Trophoblast cell (in vitro differentiated cells and primary cell): ENCODE measurements at regions not wholly inside any gene's neighbourhood (a gene's known extent, or its start where the extent isn't known, plus 50 kb on each side); places are given as distances from the start of the nearest gene placed in this dataset.

ENCODE experiments used
- DNase-seq, 2 donors: peaks; one replicate each; pipeline ENCODE4 v3.0.0-alpha.2; 2016
- H2AFZ ChIP-seq: 2 replicates; pipeline ENCODE4 v1.6.1; 2013; ENCODE audit warnings: low read length, moderate library complexity, mild to moderate bottlenecking; ENCODE audit not compliant: insufficient read depth, poor library complexity
- H2AK5ac ChIP-seq: 2 replicates; pipeline ENCODE4 v1.6.1; 2013; ENCODE audit warnings: mild to moderate bottlenecking, low read length
- H2BK120ac ChIP-seq: 2 replicates; pipeline ENCODE4 v1.6.1; 2013; ENCODE audit warnings: low read length, mild to moderate bottlenecking, moderate library complexity; ENCODE audit not compliant: insufficient read depth, poor library complexity
- H2BK12ac ChIP-seq: 2 replicates; pipeline ENCODE4 v1.6.1; 2013; ENCODE audit warnings: mild to moderate bottlenecking, low read length, moderate library complexity
- H2BK5ac ChIP-seq: 2 replicates; pipeline ENCODE4 v1.6.1; 2013; ENCODE audit warnings: low read length, low read depth, moderate library complexity, mild to moderate bottlenecking; ENCODE audit not compliant: poor library complexity
- H3K14ac ChIP-seq: 2 replicates; pipeline ENCODE4 v1.6.1; 2013; ENCODE audit warnings: mild to moderate bottlenecking, low read length
- H3K18ac ChIP-seq: 2 replicates; pipeline ENCODE4 v1.6.1; 2013; ENCODE audit warnings: mild to moderate bottlenecking, low read length
- H3K23ac ChIP-seq: 2 replicates; pipeline ENCODE4 v1.6.1; 2013; ENCODE audit warnings: low read length
- H3K27ac ChIP-seq: 2 replicates; pipeline ENCODE4 v1.5.1; 2013; ENCODE audit warnings: low read depth, mild to moderate bottlenecking, inconsistent platforms, low read length, moderate library complexity
- H3K27me3 ChIP-seq: 2 replicates; pipeline ENCODE4 v1.6.1; 2013; ENCODE audit warnings: inconsistent platforms, mild to moderate bottlenecking, low read length, moderate library complexity; ENCODE audit not compliant: insufficient read depth
- H3K36me3 ChIP-seq, 2 experiments: 1 replicate in 1 of 2; 2 replicates in 1 of 2; pipeline ENCODE4 v1.6.1; 2013; ENCODE audit warnings: low read length in 2 of 2, mild to moderate bottlenecking in 2 of 2, moderate library complexity in 1 of 2; ENCODE audit not compliant: insufficient read depth in 2 of 2, control insufficient read depth in 1 of 2
- H3K4ac ChIP-seq: 2 replicates; pipeline ENCODE4 v1.6.1; 2013; ENCODE audit warnings: low read depth, mild to moderate bottlenecking, low read length, moderate library complexity
- H3K4me1 ChIP-seq, 2 experiments: 1 replicate in 1 of 2; 2 replicates in 1 of 2; pipeline ENCODE4 v1.6.1; 2013; ENCODE audit warnings: low read length in 2 of 2, mild to moderate bottlenecking in 2 of 2, moderate library complexity in 1 of 2; ENCODE audit not compliant: insufficient read depth in 2 of 2, control insufficient read depth in 1 of 2
- H3K4me2 ChIP-seq: 2 replicates; pipeline ENCODE4 v1.6.1; 2013; ENCODE audit warnings: inconsistent platforms, mild to moderate bottlenecking, low read length, moderate library complexity
- H3K4me3 ChIP-seq: 2 replicates; pipeline ENCODE4 v1.5.1; 2013; ENCODE audit warnings: mild to moderate bottlenecking, low read depth, low read length, inconsistent platforms
- H3K79me1 ChIP-seq: one replicate; pipeline ENCODE4 v1.6.1; 2013; ENCODE audit warnings: low read length
- H3K79me2 ChIP-seq: 2 replicates; pipeline ENCODE4 v1.6.1; 2013; ENCODE audit warnings: low read length, mild to moderate bottlenecking; ENCODE audit not compliant: control insufficient read depth, insufficient read depth, poor library complexity
- H3K9ac ChIP-seq: 2 replicates; pipeline ENCODE4 v1.6.1; 2013; ENCODE audit warnings: mild to moderate bottlenecking, low read length
- H3K9me3 ChIP-seq: 2 replicates; pipeline ENCODE4 v1.6.1; 2013; ENCODE audit warnings: low read depth, mild to moderate bottlenecking, control low read depth, inconsistent platforms, low read length; ENCODE audit not compliant: insufficient read depth
- H4K12ac ChIP-seq: 2 replicates; pipeline ENCODE4 v1.6.1; 2013; ENCODE audit warnings: low read depth, mild to moderate bottlenecking, low read length, moderate library complexity
- H4K8ac ChIP-seq: 2 replicates; pipeline ENCODE4 v1.6.1; 2013; ENCODE audit warnings: low read depth, mild to moderate bottlenecking, low read length, moderate library complexity
- H4K91ac ChIP-seq: one replicate; pipeline ENCODE4 v1.6.1; 2013; ENCODE audit warnings: low read depth, mild to moderate bottlenecking, low read length, moderate library complexity
- WGBS: extraction: QIAGEN DNeasy Blood & Tissue Kit; methylation state at CpG from one replicate; pipeline ENCODE4 v1.1.7; 2013; ENCODE audit warnings: missing lambda C conversion rate; ENCODE audit not compliant: insufficient read length, insufficient coverage; ENCODE audit errors: extremely low coverage; 5-methylcytosine and 5-hydroxymethylcytosine counted together

GRCh38 chr22:22788460-22789037 is 99.1 kb upstream of the IGLL5 start:
- H3K4me2 ChIP-seq, result no peak overlapping the region
- no peak overlapping the region for H4K91ac ChIP-seq
- no CpG with 5 or more reads among the region's 9 CpGs for WGBS
- no peak overlapping the region for H2AFZ ChIP-seq
- H3K4me1 ChIP-seq, result no peaks in the 10 kb centered on the region
- H3K9ac ChIP-seq, result no peak overlapping the region
- no peak overlapping the region for H2BK5ac ChIP-seq
- no peak overlapping the region for H2AK5ac ChIP-seq
- H4K8ac ChIP-seq, result no peak overlapping the region
- H3K79me2 ChIP-seq, result no peaks in the 10 kb centered on the region
- no peak overlapping the region for H3K27ac ChIP-seq
- H3K4ac ChIP-seq, result no peak overlapping the region
- H4K12ac ChIP-seq, result no peak overlapping the region
- H3K27me3 ChIP-seq, result no peaks in the 10 kb centered on the region
- H3K4me3 ChIP-seq, result no peak overlapping the region
- no peak overlapping the region for H2BK120ac ChIP-seq
- H3K9me3 ChIP-seq, result peaks cover 2% of the 10 kb centered on the region
- no peak for DNase-seq
- H2BK12ac ChIP-seq, result no peak overlapping the region
- H3K18ac ChIP-seq, result no peak overlapping the region
- H3K23ac ChIP-seq, result no peak overlapping the region
- H3K79me1 ChIP-seq, result no peaks in the 10 kb centered on the region
- H3K14ac ChIP-seq, result no peak overlapping the region
- no peaks in the 10 kb centered on the region for H3K36me3 ChIP-seq

DNA sequence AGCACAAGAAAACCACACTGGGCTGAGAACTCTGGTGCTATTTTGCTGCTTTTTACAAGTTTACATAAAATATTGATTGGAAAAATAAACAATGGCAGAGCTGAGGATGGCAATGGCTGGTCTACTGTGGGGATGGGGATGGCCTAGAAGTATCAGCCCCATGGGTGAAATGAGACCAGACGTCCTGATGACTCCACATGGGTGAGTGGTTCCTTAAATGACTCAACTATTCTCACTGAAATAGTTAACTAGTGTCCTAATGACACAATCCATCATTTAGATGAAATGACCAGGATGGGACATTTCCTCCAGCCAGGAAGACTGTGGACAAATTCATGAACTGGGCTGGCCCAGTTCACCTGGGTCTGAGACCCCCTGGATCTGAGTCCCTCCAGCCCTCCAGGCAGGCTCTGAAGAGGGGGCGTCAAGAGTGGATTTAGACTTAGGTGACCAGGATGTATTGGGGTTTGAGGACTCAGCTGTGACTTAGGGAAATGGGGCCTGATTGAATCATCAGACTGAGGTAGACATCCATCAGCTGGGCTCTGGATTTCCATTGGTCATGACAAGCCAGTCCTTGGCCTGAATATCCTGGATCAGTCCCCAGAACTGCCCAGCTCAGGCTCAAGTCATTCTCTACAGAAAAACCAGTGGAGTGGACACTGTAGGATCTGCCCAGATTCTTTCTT is 98.2 kb upstream of the IGLL5 start:
- H2AFZ ChIP-seq, result no peak overlapping the region
- no peak overlapping the region for H3K23ac ChIP-seq
- no peaks in the 10 kb centered on the region for H3K79me1 ChIP-seq
- H2AK5ac ChIP-seq, result no peak overlapping the region
- no peak overlapping the region for H2BK12ac ChIP-seq
- H3K18ac ChIP-seq, result no peak overlapping the region
- no CpG with 5 or more reads among the region's 2 CpGs for WGBS
- H2BK5ac ChIP-seq, result no peak overlapping the region
- H3K4me3 ChIP-seq, result no peak overlapping the region
- H3K14ac ChIP-seq, result no peak overlapping the region
- H4K91ac ChIP-seq, result no peak overlapping the region
- H4K12ac ChIP-seq, result no peak overlapping the region
- no peak for DNase-seq
- peaks cover 2% of the 10 kb centered on the region for H3K9me3 ChIP-seq
- no peaks in the 10 kb centered on the region for H3K79me2 ChIP-seq
- H4K8ac ChIP-seq, result no peak overlapping the region
- H3K27me3 ChIP-seq, result no peaks in the 10 kb centered on the region
- H3K4me2 ChIP-seq, result no peak overlapping the region
- H3K9ac ChIP-seq, result no peak overlapping the region
- no peak overlapping the region for H3K27ac ChIP-seq
- no peaks in the 10 kb centered on the region for H3K4me1 ChIP-seq
- no peaks in the 10 kb centered on the region for H3K36me3 ChIP-seq
- no peak overlapping the region for H3K4ac ChIP-seq
- H2BK120ac ChIP-seq, result no peak overlapping the region

GRCh38 chr22:22789922-22790845 is 97.4 kb upstream of the IGLL5 start:
- no peak overlapping the region for H2BK12ac ChIP-seq
- H4K8ac ChIP-seq, result no peak overlapping the region
- H3K18ac ChIP-seq, result no peak overlapping the region
- no peak overlapping the region for H4K12ac ChIP-seq
- no peaks in the 10 kb centered on the region for H3K79me1 ChIP-seq
- no peak overlapping the region for H2BK120ac ChIP-seq
- H3K4me2 ChIP-seq, result no peak overlapping the region
- DNase-seq, result no peak
- no peak overlapping the region for H2BK5ac ChIP-seq
- H3K9ac ChIP-seq, result no peak overlapping the region
- no peak overlapping the region for H4K91ac ChIP-seq
- no peaks in the 10 kb centered on the region for H3K36me3 ChIP-seq
- H3K23ac ChIP-seq, result no peak overlapping the region
- no peak overlapping the region for H3K14ac ChIP-seq
- H2AFZ ChIP-seq, result no peak overlapping the region
- H3K79me2 ChIP-seq, result no peaks in the 10 kb centered on the region
- H3K4me1 ChIP-seq, result no peaks in the 10 kb centered on the region
- H3K27ac ChIP-seq, result no peak overlapping the region
- no peaks in the 10 kb centered on the region for H3K27me3 ChIP-seq
- no peak overlapping the region for H2AK5ac ChIP-seq
- no peak overlapping the region for H3K4me3 ChIP-seq
- no CpG with 5 or more reads among the region's 6 CpGs for WGBS
- peaks cover 2% of the 10 kb centered on the region for H3K9me3 ChIP-seq
- H3K4ac ChIP-seq, result no peak overlapping the region

DNA sequence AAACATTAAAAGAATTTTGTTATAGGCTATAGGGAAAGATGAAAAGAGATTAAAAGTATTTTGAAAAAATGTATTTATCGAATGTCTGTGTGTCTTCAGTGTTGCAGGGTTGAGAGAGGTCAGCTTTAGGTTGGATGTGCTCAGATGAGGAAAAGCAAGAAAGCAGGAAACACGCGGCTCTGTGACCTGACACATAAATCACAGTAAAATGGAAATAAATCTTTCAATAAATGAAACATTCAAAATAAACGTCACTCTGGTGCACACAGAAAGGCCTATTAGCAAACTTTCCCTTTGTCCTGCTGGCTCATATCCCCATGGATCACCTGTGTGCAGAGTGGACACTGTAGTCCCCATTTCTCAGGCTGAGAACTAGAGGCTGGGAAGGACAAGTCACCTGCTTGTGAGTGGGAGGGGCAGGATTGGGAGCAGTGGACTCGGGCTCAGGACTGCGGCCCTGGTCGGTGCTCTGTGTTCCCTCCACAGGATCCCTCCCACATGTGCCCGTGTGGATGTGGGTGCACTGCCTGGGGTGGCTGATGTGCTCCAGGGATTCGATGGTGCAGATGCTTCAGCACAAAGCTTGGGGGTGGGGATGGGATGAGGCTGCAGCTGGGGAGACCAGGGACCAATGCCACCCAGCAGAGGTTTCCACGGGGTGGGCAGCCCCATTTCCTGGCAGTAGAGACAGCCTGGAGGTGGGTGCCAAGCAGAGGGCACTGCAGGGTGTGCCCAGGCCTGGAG is 96.0 kb upstream of the IGLL5 start:
- no peaks in the 10 kb centered on the region for H3K36me3 ChIP-seq
- no peaks in the 10 kb centered on the region for H3K27me3 ChIP-seq
- H2BK12ac ChIP-seq, result no peak overlapping the region
- no peak overlapping the region for H4K12ac ChIP-seq
- H2BK120ac ChIP-seq, result no peak overlapping the region
- no peak overlapping the region for H2AK5ac ChIP-seq
- no peak overlapping the region for H3K9ac ChIP-seq
- H4K91ac ChIP-seq, result no peak overlapping the region
- no peak overlapping the region for H3K18ac ChIP-seq
- H3K4me3 ChIP-seq, result no peak overlapping the region
- no peaks in the 10 kb centered on the region for H3K79me2 ChIP-seq
- H3K14ac ChIP-seq, result no peak overlapping the region
- no peak overlapping the region for H3K4me2 ChIP-seq
- DNase-seq, result no peak
- H3K27ac ChIP-seq, result no peak overlapping the region
- no peak overlapping the region for H2AFZ ChIP-seq
- H4K8ac ChIP-seq, result no peak overlapping the region
- no peak overlapping the region for H3K23ac ChIP-seq
- WGBS, result 100% methylated on average over 1 of the region's 10 CpGs
- no peaks in the 10 kb centered on the region for H3K79me1 ChIP-seq
- H3K4me1 ChIP-seq, result no peaks in the 10 kb centered on the region
- peaks cover 2% of the 10 kb centered on the region for H3K9me3 ChIP-seq
- H2BK5ac ChIP-seq, result no peak overlapping the region
- no peak overlapping the region for H3K4ac ChIP-seq
